Stimulated activated CD4-positive, alpha-beta T cell treated with anti-CD3 and anti-CD28 coated beads, Interleukin-1b, Interleukin-23, amount 100 ng/mL, for 24 hours (primary cell): ENCODE measurements at regions not wholly inside any gene's neighbourhood (a gene's known extent, or its start where the extent isn't known, plus 50 kb on each side); places are given as distances from the start of the nearest gene placed in this dataset.

Experiments used
- DNase-seq, 4 experiments: peaks; one replicate each; pipeline ENCODE4 v3.0.0-alpha.2; 2020; ENCODE audit warnings: low read depth in 4 of 4, low spot score in 1 of 4

DNA sequence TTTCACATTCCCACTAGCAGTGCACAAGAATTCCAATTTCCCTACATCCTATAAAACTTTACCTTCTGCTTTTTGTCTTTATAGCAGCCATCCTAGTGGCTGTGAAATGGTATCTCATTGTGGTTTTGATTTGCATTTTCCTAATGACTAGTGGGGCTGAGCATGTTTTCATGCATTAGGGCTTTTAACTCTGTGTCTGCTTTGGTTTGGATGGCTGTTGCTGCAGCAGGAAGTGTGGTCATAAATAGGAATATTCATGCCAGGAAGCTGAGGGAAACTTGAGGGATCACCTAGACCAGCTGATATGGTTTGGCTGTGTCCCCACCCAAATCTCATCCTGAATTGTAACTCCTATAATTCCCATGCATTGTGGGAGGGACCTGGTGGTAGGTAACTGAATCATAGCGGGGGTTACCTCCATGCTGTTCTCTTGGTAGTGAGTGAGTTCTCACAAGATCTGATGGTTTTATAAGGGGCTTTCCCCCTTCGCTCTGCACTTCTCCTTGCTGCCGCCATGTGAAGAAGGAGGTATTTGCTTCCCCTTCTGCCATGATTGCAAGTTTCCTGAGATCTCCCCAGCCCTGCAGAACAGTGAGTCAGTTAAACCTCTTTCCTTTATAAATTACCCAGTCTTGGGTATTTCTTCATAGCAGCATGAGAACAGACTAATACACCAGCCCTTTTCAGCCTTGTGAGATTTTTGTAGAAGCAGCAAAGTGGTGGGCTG, 181.8 kb upstream of the PITRM1 start:
- DNase-seq = no peak

DNA sequence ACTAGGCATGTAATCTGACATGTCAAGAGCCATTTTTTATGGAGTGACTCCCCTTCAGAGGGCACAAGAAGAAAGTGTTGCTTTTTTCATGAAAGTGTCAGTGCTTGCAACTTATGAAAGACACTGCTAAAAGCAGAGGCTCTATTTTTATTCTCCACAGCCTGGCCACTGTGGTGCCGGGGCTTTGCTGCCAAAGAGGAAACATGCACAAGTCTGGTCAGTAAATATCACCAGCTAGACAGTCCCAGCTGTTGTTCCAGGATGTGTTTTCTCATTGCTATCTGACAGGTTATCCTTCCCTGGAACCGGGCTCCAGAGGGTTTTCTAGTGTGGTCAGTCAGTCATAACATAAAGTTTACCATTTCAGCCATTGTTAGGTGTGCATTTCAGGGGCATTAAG, 180.7 kb upstream of the PITRM1 start:
- no peak for DNase-seq

DNA sequence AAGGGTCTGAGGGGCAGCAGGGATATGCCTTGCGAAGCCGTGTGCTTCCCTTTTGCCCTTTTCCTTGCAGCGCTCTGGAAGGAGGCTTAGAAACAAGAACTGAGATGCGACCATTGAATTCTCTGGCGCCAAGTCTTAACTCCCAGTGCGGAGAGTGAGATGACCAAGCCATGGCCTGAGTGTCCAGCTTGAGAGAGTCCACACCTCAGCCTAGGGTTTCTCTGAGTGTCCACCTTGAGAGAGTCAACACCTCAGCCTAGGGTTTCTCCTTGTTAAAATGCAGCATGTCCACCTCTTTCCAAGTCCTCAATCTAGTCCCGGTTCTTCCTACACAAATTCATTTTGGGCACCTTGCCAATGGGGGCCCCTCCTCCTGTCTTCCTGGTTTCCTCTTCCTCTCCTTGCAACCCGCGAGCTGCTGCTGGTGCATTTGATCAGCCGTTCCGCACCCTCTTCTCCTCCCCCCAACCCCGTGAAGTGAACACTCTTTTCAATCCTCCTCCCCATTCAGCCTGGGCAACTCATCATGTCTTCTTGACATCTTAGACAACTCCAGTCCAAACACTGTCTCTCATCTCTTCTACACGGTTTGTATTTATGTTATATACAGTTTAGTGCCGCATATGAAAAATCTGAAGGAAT, 178.2 kb upstream of the PITRM1 start:
- no peak for DNase-seq

DNA sequence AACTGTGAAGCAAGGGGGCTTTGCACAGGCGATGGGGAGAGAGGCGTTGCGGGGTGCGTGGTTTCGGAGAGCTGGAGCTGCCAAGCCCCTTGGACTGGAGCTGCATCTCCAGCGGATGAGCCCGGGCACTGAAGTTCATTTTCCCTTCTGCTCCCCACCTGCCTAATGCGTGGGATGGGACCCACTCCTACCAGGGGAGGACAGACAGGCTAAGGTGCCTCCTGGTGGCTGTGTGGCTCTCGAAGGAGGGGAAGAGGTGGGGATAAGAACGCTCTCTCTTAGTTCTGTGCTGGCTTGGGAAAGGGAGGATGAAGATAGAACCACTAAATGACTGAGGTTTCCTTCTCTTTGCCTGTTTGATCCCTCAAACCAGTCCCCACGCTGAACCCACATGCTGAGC, 177.6 kb upstream of the PITRM1 start:
- no peak for DNase-seq

DNA sequence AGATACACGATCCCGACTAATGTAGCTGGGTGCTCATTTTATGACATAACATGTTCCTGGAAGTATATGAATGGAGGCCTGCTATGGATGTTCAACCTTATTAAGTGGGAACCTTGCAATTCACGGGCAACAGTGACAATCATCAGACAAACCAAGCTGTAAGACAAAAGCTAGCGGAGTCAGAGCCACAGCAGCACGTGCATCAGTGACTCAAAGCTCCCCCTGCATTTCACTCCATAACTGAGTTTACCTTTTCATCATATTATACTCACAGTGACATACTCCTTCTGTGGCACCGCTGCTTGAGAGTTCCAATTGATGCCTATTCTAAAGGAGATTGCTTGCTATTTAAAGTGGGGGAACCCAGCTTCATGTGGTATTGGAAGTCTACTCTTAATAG, 176.0 kb upstream of the PITRM1 start:
- no peak for DNase-seq

DNA sequence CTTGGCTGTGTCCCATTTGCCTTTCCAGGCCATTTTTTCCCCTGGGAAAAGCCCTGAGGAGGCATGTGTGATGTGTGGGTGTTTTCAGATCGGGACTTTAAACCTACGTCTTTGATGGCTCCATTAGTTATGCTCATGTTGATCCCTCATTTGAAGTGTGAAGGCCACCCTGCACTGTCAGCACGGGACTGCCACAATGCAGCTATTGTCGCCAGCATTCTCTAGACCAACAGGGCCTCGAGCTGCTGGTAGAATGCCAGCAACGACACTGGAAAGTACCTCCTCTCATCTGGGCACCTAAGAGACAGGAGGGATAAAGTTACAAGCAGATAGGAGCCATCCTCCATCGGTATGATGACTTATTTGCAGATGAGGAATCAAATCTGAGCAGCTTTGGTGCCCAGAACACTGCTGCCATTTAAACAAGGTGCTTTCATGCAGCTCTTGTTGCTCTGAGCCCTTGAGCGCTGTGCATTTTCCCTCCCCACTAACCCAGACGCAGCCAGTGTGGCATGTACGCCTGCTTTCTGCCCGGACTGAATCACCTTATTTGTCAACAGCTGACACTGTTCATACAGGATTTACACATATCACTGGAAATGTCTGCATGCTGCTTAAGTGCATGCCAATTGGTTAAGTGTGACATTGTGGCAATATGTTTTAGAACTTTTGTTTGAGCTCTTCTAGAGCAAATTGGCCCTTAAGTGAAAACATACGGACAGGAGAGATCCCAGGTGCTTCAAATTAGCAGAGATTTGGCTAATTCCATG, 175.0 kb upstream of the PITRM1 start:
- DNase-seq = no peak

DNA sequence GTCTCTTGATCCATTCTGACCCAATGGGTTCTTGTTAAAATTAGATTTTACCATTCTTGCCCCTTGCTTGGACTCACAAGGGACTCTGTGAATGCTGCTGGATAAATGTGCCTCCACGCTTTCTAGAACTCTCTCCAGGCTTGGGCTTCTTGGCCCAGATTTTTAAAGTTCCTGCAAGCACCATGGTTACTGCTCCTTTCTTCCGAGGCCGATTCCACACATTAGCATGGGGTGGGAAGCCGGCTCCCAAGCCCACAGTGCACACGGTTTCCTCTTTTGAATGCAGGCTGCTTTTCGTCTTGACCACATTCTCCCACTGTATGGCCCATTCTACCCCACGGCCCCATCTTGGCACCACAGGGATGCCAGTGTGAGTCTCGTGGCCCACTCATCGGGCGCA, 174.3 kb upstream of the PITRM1 start:
- DNase-seq = no peak

DNA sequence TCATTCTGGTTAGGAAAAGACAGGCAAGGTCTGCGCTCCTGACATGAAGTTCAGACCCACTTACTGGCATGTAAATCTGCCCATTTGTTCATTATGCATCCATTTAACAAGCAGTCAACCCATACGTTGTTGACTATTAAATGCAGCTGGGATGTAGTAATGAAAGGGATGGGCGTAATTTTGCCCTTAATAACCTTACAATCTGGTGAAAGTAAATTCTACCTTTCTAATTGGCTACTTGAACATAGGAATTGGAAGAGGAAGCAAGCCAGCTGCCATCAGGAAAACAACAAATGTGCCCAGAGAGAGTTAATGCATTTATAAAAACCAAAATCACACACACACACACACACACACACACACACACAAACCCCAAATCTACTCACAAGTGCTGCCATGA, 170.2 kb upstream of the PITRM1 start:
- no peak for DNase-seq

DNA sequence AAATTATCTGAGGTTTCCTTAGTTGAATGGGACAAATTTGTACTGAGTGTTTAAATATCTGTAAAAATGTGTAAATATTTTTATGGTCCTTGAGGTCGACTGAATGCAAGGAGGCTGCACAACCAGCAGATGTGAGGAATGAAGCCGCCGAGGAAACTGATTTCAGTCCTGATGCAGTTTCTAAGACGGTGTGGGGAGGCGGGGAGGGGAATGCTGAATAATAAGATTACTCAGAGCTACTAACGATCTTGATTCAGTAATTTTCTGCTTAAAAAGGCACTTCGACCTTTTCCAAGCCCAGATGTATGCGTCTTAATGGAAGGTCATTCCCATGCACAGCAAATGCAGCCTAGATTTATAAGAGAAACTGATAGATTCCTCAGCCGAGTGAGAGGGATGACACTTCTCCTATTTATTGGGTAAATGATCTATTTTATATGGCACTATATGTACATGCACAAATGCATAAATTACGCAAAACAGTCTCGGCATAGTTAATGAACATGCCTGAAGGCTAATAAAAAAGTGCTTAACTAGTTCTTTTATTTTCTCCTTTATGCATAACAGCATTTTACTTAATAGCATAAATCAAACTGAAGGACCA, 167.6 kb upstream of the PITRM1 start:
- DNase-seq = no peak

DNA sequence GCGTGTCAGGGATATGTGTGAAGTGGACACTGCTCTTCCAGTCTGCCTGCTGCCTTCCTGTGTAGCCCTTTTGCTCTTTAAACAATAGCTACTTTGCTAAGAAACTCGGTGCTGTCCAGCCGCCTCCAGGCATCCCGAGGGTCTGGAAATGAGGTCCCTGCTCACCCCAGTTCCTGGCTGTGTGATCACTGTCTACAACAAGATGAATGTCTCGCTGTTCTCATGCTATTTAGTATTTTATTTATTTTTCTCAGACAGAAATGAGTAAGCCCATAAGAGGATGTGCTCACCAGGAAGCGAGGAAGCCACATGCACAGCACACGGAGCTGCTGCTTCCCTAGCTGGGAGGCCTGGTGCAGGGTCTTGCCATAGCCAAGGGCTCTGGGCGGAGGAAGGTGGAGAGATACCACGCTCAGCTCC, 167.0 kb upstream of the PITRM1 start:
- DNase-seq = no peak

DNA sequence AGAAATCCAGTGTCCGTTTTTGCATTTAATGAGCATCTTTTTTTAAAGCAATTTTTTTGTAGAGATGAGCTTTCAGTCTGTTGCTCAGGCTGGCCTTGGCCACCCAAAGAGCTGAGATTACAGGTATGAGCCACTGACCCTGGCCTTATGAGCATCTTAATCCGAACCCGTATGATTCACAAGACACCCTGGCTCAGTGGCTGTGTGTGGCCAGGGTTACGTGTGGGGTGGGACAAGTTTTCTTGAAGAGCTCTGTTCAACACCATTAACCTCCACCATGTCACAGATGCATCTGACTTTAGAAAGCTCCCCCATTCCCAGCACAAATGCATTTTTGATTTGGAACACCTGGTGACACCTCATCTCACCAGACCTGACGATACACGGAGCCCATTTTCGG, 166.5 kb upstream of the PITRM1 start:
- no peak for DNase-seq

DNA sequence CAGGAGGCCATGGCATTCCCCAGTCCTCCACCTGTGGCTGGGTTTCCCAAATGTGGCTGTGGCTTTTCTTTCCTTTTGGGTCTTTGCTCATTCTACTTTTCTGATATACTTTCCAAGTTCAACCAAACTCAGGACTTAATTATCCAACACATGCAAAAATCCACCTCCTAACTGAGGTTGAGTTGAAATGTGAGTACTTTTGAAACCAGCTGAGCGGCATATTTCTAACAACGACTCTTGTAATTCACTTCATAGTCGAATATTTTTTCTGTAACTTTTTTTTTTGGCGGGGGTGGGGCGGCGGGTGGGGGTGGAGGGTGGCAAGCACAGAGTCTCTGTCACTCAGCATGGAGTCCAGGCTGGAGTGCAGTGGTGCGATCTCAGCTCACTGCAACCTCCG, 165.2 kb upstream of the PITRM1 start:
- no peak for DNase-seq

DNA sequence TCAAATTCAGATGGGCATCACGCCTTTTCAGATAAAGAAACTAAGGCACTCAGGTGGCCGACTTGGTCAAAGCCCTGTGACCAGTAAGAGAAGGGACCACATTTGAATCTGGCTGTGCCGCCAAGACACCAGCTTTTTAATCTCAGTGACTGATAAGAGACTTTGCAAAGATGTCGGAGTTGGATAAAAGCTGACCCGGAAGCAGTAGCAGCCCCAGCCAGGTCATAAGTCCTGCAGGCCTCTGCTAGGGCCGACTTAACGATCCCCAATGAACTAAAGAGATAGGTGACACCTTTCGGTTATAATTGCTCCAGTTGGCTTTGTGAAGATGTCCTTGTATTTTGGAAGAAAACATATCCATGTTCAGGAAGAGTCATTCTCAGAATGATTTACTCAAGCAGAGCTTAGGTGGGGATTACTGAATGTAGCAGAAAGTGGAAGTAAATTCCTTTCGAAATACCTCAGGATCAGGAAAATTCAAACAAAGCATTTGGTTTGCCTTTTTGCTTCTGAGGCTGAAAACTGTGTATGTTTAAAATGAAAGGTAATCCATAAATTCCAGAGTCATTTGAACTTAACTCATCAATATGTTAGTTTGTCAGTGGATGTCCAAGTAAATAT, 164.2 kb upstream of the PITRM1 start:
- no peak for DNase-seq

DNA sequence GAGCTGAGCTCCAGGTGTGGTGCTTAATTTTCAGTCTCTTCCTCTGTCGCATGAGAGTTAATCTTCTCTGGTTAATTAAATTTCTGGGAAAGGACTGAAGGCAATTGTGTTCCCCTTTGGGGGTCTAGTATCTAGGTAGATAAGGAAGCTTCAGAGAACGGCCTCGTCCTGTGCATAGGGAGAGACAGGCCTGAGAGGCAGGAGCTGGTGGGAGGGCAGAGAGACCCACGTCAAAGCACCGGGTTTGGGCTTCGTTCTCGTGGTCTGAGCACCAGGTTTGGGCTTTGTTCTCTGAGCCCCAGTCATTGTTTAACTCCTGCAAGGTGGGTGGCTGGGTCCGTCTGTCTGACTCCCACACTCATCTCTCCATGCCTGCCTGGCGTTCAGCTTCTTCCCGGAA, 160.8 kb upstream of the PITRM1 start:
- DNase-seq = no peak

DNA sequence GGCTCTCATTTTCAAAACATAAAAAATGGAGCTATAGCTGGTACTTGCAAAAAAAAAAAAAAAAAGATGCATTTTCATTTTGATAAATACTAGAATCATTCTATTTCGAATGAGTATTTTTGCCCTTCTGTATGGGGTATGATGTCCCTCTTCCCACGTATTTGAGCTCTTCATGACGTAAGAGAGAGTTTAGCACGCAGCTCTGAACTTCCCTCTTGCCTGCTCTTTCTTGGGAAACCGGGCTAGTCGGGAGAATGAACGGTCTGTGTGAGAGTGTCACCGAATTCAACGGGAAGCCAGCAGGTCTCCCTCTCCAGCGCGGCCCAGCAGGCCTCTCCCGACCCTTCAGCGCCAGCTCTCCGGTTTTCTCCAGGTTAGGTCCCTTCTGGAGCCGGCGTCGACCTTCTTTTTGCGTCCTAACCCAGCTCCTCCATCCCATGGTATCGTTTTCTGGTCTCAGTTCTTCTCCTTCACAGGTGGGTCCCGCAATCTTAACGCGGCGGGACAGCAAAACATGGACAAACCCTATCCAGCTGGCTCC, 159.2 kb upstream of the PITRM1 start:
- DNase-seq = no peak

DNA sequence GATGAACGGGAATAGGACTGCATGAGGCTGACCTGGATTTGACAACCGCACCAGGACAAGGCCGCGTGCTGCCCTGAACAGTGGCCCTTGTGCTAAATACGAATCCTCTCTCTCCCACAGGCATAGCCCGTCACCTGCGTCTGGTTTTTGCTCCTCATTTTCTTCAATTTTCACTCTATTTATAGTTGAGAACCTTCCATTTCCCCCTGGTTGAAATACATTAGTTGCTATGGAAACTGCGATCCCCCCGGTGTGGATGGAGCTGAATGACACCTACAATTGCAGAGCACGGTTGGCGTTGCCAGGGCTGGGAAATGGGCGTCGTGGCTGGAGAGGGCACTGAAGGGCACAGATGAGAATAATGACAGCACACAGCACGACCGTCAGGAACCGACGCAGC, 158.6 kb upstream of the PITRM1 start:
- no peak for DNase-seq

DNA sequence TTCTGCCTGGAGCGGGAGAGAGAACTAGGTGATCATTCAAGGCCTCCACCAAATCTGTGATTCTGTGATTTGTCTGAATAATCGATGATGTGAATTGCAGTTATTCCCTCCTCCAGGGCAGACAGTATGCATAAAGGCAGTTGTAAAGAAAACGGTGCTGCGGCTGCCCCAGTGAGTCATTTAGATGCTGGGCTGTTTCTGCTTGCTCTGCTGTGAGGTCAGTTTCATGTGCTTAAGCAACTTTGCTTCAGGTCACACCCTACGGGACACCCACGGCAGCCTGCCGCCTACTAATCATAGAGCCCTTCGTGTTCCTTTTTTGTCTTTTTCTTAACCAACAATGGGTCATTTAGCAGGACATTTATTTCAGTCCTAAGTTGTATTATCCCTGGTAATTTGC, 158.1 kb upstream of the PITRM1 start:
- no peak for DNase-seq

DNA sequence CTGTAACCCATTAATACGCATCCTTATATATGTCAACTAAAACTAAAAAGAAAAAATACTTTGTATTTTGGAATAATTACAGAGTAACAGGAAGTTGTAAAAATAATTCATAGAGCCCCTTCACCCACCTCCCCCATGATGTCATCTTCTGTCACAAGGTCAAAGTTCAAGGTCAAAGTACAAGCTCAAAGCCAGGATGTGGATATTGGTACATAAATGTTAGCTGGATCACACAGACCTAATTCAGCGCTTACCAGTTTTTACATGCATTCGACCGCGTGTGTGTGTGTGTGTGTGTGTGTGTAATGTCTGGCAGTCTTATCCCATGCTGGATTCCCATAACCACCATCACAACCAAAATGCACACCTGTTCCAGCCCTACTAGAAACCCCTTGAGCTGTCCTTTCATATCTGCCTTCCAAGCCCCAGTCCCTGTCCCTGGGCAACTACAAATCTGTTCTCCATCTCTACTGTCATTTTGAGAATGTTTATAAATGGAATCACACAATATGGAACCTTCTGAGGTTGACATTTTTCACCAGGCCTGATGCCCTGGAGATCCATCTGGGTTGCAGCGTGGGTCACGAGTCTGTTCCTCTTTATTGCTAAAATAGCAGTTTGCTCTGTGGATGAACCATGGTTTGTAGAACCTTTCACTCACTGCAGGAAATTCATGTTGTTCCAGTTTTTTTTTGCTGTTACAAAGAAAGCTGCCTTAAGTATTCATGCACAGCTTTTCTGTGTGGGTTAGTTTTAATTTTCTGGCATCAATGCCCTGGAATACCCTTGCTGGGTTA, 153.6 kb upstream of the PITRM1 start:
- DNase-seq = no peak

DNA sequence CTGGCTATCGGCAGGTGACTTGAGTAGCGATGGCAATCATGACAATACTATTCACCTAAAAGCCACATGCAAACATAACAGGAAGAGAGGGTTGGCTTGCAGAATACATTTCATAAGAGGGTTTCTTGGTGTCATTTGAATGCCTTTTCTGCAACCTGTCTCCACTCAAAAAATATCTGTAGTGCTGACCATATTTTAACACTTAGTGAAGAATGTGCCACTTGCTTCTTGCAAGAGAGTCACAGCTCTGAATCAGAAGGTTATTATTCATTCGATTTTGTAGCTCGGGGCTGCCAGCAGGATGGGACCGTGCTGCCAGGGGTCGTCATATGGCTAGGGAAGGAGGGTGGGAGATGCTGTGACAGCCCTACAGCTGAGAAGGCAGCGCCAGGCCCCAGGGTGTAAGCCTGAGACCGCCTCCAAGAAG, 152.0 kb upstream of the PITRM1 start:
- DNase-seq = no peak

DNA sequence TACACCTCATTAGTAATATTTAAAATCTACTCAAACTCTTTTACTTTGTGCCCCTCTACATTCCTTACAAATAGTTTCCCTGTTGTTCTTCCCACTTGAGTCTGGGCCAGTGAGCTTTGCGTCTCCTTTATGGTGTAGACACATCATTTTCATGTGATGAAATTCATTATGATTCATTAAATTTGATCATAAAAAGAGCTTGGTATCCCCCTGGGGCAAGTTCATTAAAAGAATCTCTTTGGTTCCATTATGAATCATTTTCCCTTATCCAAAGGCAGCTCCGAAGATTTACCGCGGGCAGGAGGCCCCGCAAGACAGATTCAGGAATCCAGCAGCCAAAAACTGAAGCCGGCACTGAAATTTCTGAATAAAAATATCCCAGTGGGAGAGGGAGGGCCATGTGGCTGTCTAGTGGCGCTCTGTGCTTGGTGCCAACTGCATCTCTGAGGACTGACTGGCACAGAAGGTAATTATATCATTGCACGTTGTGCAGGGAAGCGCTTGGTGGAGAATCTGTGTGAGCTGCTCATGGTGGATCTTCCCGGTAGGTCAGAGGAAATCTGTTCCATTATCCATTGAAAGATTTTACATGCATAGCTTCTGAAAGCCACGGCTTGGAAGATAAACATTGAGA, 151.4 kb upstream of the PITRM1 start:
- no peak for DNase-seq
